A673 (cell line): ENCODE measurements at regions not wholly inside any gene's neighbourhood (a gene's known extent, or its start where the extent isn't known, plus 50 kb on each side); places are given as distances from the start of the nearest gene placed in this dataset.
A peak's percentile ranks its signal among the peaks of the same experiment; 100 is the strongest.

ENCODE experiments used
- BruUV-seq: library from RNA; stranded (reverse); fragments of 400-500 nt; replicated peaks from 2 replicates; lab custom pipeline; 2021; lab: Mats Ljungman, UMichigan
- CTCF ChIA-PET: fragments of 300-600 bp; sonication (Branson Sonifier 250); formaldehyde crosslinking; loops from one replicate; lab custom pipeline; 2022; ENCODE audit warnings: antibody characterized with exemption; lab: Charles Lee
- POLR2A ChIA-PET: fragments of 300-600 bp; sonication (Branson Sonifier 250); formaldehyde crosslinking; loops from one replicate; lab custom pipeline; 2022; ENCODE audit warnings: antibody characterized with exemption; ENCODE audit not compliant: low non-redundant PET; lab: Charles Lee
- DNase-seq: peaks from one replicate; pipeline ENCODE4 v3.0.0-alpha.2; 2015; ENCODE audit warnings: low spot score
- H3K27ac ChIP-seq: fragments of 200-600 bp; sonication (generic); 2 replicates; pipeline ENCODE4 v1.5.1; 2016; ENCODE audit warnings: mixed run types, low read depth, mild to moderate bottlenecking, mixed read lengths, antibody characterized with exemption, low read length; ENCODE audit not compliant: poor library complexity, severe bottlenecking
- H3K27me3 ChIP-seq: fragments of 200-600 bp; sonication (generic); replicated peaks from 2 replicates; pipeline ENCODE4 v1.6.1; 2017; ENCODE audit warnings: mixed run types, low read depth, mild to moderate bottlenecking, mixed read lengths, antibody characterized with exemption, low read length; ENCODE audit not compliant: insufficient read depth, poor library complexity
- H3K36me3 ChIP-seq: fragments of 200-600 bp; sonication (generic); 2 replicates; pipeline ENCODE4 v1.6.1; 2016; ENCODE audit warnings: mixed run types, mild to moderate bottlenecking, mixed read lengths, antibody characterized with exemption, low read length; ENCODE audit not compliant: insufficient read depth, poor library complexity, severe bottlenecking
- H3K4me1 ChIP-seq: fragments of 200-600 bp; sonication (generic); 2 replicates; pipeline ENCODE4 v1.6.1; 2017; ENCODE audit warnings: mixed run types, mild to moderate bottlenecking, mixed read lengths, antibody characterized with exemption, low read length; ENCODE audit not compliant: insufficient read depth, poor library complexity, severe bottlenecking
- H3K4me3 ChIP-seq: fragments of 200-600 bp; sonication (generic); 2 replicates; pipeline ENCODE4 v1.5.1; 2016; ENCODE audit warnings: low read depth, mixed run types, mild to moderate bottlenecking, mixed read lengths, low read length; ENCODE audit not compliant: poor library complexity, severe bottlenecking
- H3K9me3 ChIP-seq: fragments of 200-600 bp; sonication (generic); 2 replicates; pipeline ENCODE4 v1.6.1; 2016; ENCODE audit warnings: mixed run types, low read depth, mild to moderate bottlenecking, mixed read lengths, antibody characterized with exemption, low read length; ENCODE audit not compliant: poor library complexity, severe bottlenecking
- EZH2 ChIP-seq: fragments of 200-600 bp; sonication (generic); IDR thresholded peaks from 2 replicates; pipeline ENCODE4 v1.6.1; 2017; ENCODE audit warnings: borderline replicate concordance, low read depth, mild to moderate bottlenecking, mixed read lengths, antibody characterized with exemption, low read length; ENCODE audit not compliant: poor library complexity, severe bottlenecking
- intact Hi-C: fragments of 100-400 bp; cut with micrococcal nuclease; formaldehyde crosslinking; loops from one replicate; pipeline ENCODE4 v1.10.0; 2022; ENCODE audit not compliant: unreplicated experiment
- TF ChIP-seq, protein P1 (sequence below): fragments of 300-800, 200-600 bp; sonication (generic); conservative IDR thresholded peaks from 2 replicates; pipeline ENCODE4 v1.5.1; 2017; ENCODE audit warnings: low read depth, mild to moderate bottlenecking, antibody characterized with exemption, low read length, moderate library complexity, mixed read lengths

DNA sequence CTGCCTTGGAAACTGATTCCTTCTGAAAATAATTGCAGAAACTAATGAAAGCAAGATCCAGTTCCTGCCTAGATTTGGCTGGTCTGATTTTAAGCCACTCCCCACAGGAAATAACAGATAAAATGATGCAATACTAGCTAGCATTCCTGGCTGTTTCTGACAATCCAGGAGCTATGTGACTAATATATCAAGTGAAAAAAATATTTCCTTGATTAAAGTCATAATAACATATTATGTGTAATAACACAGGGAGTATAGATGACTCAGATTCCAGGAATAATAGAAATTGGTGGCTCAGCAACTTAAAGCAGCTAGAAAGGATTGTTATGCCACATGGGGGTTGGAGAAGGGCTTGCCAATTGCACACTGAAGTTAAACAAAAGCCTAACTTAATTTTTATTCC is 182.7 kb upstream of the SALL4 start:
- Histone ChIP-seq H3K9me3 (no peaks in the 10 kb centered on the region), H3K36me3 (no peaks in the 10 kb centered on the region), H3K4me1 (peaks cover 28% of the 10 kb centered on the region), H3K27ac (peak overlapping the region; percentile 94), H3K4me3 (peak overlapping the region; percentile 4), H3K27me3 (no peaks in the 10 kb centered on the region)
- POLR2A ChIA-PET = interaction anchor here (0.6 kb wide), 2 partner anchors 93 to 110 kb away, joined by 6 to 8 read pairs; no protein-coding TSS in a partner anchor
- TSS peak; percentile 80 for BruUV-seq
- intact Hi-C loops = no loop called here
- DNase-seq = peak; percentile 96
- TF ChIP-seq, protein P1, sequence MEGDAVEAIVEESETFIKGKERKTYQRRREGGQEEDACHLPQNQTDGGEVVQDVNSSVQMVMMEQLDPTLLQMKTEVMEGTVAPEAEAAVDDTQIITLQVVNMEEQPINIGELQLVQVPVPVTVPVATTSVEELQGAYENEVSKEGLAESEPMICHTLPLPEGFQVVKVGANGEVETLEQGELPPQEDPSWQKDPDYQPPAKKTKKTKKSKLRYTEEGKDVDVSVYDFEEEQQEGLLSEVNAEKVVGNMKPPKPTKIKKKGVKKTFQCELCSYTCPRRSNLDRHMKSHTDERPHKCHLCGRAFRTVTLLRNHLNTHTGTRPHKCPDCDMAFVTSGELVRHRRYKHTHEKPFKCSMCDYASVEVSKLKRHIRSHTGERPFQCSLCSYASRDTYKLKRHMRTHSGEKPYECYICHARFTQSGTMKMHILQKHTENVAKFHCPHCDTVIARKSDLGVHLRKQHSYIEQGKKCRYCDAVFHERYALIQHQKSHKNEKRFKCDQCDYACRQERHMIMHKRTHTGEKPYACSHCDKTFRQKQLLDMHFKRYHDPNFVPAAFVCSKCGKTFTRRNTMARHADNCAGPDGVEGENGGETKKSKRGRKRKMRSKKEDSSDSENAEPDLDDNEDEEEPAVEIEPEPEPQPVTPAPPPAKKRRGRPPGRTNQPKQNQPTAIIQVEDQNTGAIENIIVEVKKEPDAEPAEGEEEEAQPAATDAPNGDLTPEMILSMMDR = no peak
- TF ChIP-seq EZH2 = no peak
- CTCF ChIA-PET = interaction anchor here (0.6 to 0.7 kb wide), 4 partner anchors 16 to 1303 kb away, joined by 3 to 5 read pairs (median 3); no protein-coding TSS in a partner anchor

DNA sequence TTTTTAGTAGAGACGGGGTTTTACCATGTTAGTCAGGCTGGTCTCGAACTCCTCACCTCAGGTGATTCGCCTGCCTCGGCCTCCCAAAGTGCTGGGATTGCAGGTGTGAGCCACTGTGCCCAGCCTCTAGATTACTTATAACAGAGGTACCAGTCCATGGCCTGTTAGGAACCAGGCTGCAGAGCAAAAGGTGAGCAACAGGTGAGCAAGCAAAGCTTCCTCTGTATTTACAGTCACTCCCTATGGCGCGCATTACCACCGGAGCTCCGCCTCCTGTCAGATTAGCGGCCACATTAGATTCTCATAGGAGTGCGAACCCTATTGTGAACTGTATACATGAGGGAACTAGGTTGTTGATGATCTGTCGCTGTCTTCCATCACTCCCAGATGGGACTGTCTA is 178.0 kb upstream of the SALL4 start:
- DNase-seq = no peak

DNA sequence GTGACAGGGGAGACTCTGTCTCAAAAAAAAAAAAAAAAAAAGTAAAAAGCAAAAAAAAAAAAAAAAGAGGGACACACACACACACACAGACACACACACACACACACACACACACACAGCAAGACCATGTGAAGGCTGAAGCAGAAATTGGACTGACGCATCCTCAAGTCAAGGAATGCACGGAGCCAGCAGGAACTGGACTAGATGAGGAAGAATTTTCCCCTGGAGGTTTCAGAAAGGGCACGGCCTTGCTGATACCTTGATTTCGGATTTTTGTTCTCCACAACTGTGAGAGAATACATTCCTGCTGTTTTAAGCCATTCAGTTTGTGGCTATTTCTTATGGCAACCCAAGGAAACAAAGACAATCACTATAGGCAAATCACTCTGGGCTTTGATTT is 176.9 kb upstream of the SALL4 start:
- TF ChIP-seq EZH2 = no peak
- TF ChIP-seq, protein P1 = no peak
- no peak for DNase-seq
- Histone ChIP-seq H3K9me3 (no peaks in the 10 kb centered on the region), H3K4me1 (peaks cover 14% of the 10 kb centered on the region), H3K36me3 (no peaks in the 10 kb centered on the region), H3K27me3 (no peaks in the 10 kb centered on the region), H3K27ac (no peak overlapping the region), H3K4me3 (no peak overlapping the region)
- POLR2A ChIA-PET = no interaction called here
- intact Hi-C loops = no loop called here
- CTCF ChIA-PET = no interaction called here
- no TSS peak for BruUV-seq

More for the DNA sequence above, 178.0 kb upstream of the SALL4 start:
- Histone ChIP-seq H3K4me3 (no peak overlapping the region), H3K4me1 (peaks cover 20% of the 10 kb centered on the region), H3K9me3 (no peaks in the 10 kb centered on the region), H3K27ac (no peak overlapping the region), H3K36me3 (no peaks in the 10 kb centered on the region), H3K27me3 (no peaks in the 10 kb centered on the region)
- no TSS peak for BruUV-seq
- ChIA-PET CTCF (interaction anchor here (0.6 kb wide), 1 partner anchor 42 kb away, joined by 5 read pairs; no protein-coding TSS in a partner anchor), POLR2A (no interaction called here)
- intact Hi-C loops = no loop called here
- no peak for TF ChIP-seq EZH2
- TF ChIP-seq, protein P1 = no peak
